Fibroblast of lung (primary cell): ENCODE measurements at regions not wholly inside any gene's neighbourhood (a gene's known extent, or its start where the extent isn't known, plus 50 kb on each side); places are given as distances from the start of the nearest gene placed in this dataset.

Experiments used
- EZH2 ChIP-seq: IDR thresholded peaks from 2 replicates; pipeline ENCODE4 v1.5.1; 2012; ENCODE audit warnings: low read length, control low read depth, mild to moderate bottlenecking; ENCODE audit errors: missing control alignments
- TF ChIP-seq, protein P1 (sequence below), 2 donors: IDR thresholded peaks in 1 of 2; conservative IDR thresholded peaks in 1 of 2; 1 replicate in 1 of 2; 2 replicates in 1 of 2; pipeline ENCODE4 v1.5.1; 2011 to 2012; ENCODE audit warnings: low read length in 2 of 2, control low read depth in 1 of 2, inconsistent platforms in 1 of 2, low read depth in 1 of 2, mild to moderate bottlenecking in 1 of 2

DNA sequence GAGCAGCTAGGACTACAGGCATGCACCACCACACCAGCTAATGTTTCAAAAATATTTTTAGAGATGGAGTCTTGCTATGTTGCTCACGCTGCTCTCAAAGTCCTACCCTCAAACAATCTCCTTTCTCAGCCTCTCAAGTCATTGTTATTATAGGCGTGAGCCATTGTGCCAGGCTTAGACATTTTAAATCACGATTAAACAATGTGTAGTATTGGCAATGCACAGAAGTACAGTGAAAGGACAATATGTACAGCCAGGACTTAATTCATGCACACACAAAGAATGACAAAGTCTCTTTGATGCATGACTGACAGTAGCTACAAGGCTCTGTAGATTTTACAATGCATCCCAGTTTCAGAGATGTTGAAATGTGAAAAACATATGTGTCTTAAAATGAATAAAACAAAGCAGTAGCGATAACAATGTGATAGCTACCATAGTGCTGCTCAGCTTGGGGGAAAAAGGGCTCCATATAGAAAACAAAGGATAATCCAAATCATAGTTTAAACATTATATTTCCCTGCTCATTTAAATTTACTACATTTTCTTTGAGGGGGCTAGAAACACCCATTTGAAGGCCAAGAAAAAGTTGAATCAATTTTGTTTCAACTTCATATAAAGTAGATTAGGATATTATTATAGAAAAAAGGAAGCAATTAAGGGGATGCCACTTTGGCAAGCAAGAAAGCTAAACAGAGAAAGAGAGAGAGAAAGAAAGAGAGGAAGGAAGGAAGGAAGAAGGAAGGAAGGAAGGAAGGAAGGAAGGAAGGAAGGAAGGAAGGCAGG, 272.4 kb upstream of the SMIM31 start:
- TF ChIP-seq, protein P1, sequence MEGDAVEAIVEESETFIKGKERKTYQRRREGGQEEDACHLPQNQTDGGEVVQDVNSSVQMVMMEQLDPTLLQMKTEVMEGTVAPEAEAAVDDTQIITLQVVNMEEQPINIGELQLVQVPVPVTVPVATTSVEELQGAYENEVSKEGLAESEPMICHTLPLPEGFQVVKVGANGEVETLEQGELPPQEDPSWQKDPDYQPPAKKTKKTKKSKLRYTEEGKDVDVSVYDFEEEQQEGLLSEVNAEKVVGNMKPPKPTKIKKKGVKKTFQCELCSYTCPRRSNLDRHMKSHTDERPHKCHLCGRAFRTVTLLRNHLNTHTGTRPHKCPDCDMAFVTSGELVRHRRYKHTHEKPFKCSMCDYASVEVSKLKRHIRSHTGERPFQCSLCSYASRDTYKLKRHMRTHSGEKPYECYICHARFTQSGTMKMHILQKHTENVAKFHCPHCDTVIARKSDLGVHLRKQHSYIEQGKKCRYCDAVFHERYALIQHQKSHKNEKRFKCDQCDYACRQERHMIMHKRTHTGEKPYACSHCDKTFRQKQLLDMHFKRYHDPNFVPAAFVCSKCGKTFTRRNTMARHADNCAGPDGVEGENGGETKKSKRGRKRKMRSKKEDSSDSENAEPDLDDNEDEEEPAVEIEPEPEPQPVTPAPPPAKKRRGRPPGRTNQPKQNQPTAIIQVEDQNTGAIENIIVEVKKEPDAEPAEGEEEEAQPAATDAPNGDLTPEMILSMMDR (conservative IDR thresholded peaks at IDR 0.05 in 1 of 2, IDR thresholded peaks at IDR 0.05 in 1 of 2; ENCODE audit: low read depth in 1 of 2, low read length in 2 of 2), result no peak
- TF ChIP-seq EZH2, result no peak
